H1 (cell line): ENCODE measurements at regions not wholly inside any gene's neighbourhood (a gene's known extent, or its start where the extent isn't known, plus 50 kb on each side); places are given as distances from the start of the nearest gene placed in this dataset.

ENCODE experiments used
- CTCF ChIA-PET: fragments of 300-600 bp; sonication (Branson Sonifier 250); formaldehyde crosslinking; loops from one replicate; lab custom pipeline; 2021; ENCODE audit not compliant: partially characterized antibody; lab: Charles Lee
- POLR2A ChIA-PET: fragments of 300-600 bp; sonication (Branson Sonifier 250); formaldehyde crosslinking; loops from one replicate; lab custom pipeline; 2021; ENCODE audit warnings: inconsistent platforms; ENCODE audit not compliant: partially characterized antibody; lab: Charles Lee
- DNase-seq, 2 experiments: peaks; one replicate each; pipeline versions ENCODE4 v3.0.0 to v3.0.0-alpha.2; 2010 to 2022; ENCODE audit warnings: low spot score in 2 of 2, low read depth in 1 of 2, mixed read lengths in 1 of 2
- FAIRE-seq: peaks from 2 replicates; lab custom pipeline; 2011; peaks lifted over from hg19 to GRCh38; lab: Jason Lieb, UNC
- H2AFZ ChIP-seq: 2 replicates; pipeline ENCODE4 v1.8.1; 2012; ENCODE audit warnings: low read length, inconsistent platforms
- H2AK5ac ChIP-seq: 2 replicates; pipeline ENCODE4 v1.6.1; 2013; ENCODE audit warnings: low read depth, low read length
- H2BK120ac ChIP-seq: replicated peaks from 2 replicates; pipeline ENCODE3; 2013; ENCODE audit warnings: low read depth, low read length, inconsistent platforms
- H2BK12ac ChIP-seq: 2 replicates; pipeline ENCODE4 v1.6.1; 2013; ENCODE audit warnings: low read depth, low read length
- H2BK15ac ChIP-seq: 2 replicates; pipeline ENCODE4 v1.6.1; 2013; ENCODE audit warnings: low read length
- H2BK20ac ChIP-seq: 2 replicates; pipeline ENCODE4 v1.6.1; 2013; ENCODE audit warnings: low read length
- H2BK5ac ChIP-seq: 2 replicates; pipeline ENCODE4 v1.6.1; 2013; ENCODE audit warnings: low read depth, low read length
- H3K14ac ChIP-seq: 2 replicates; pipeline ENCODE4 v1.6.1; 2013; ENCODE audit warnings: inconsistent platforms; ENCODE audit not compliant: insufficient read length
- H3K18ac ChIP-seq: 2 replicates; pipeline ENCODE4 v1.6.1; 2013; ENCODE audit warnings: low read length; ENCODE audit errors: extremely low read depth
- H3K23ac ChIP-seq: 2 replicates; pipeline ENCODE4 v1.6.1; 2013; ENCODE audit warnings: inconsistent platforms; ENCODE audit not compliant: insufficient read length
- H3K23me2 ChIP-seq: 2 replicates; pipeline ENCODE4 v1.6.1; 2013; ENCODE audit warnings: low read depth, low read length
- H3K27ac ChIP-seq: 2 replicates; pipeline ENCODE4 v1.6.1; 2011; ENCODE audit warnings: low read depth, low read length, inconsistent platforms
- H3K27me3 ChIP-seq, 4 experiments: replicated peaks in 1 of 4; 1 replicate in 1 of 4; 2 replicates in 3 of 4; pipeline versions ENCODE4 v1.6.1 to v1.8.1; 2011 to 2013; ENCODE audit warnings: low read length in 3 of 4, mild to moderate bottlenecking in 3 of 4, inconsistent platforms in 2 of 4, mixed read lengths in 2 of 4, moderate library complexity in 1 of 4; ENCODE audit not compliant: control insufficient read depth in 3 of 4, insufficient read depth in 3 of 4; ENCODE audit errors: extremely low read depth in 1 of 4
- H3K36me3 ChIP-seq, 4 experiments: 2 replicates each; pipeline versions ENCODE4 v1.6.1 to v1.8.1; 2011 to 2013; ENCODE audit warnings: mild to moderate bottlenecking in 4 of 4, low read length in 3 of 4, moderate library complexity in 2 of 4, control low read depth in 1 of 4, inconsistent platforms in 1 of 4; ENCODE audit not compliant: insufficient read depth in 4 of 4, control insufficient read depth in 2 of 4
- H3K4ac ChIP-seq: replicated peaks from 2 replicates; pipeline ENCODE3; 2013; ENCODE audit warnings: low read length, low read depth, mixed read lengths, inconsistent platforms; ENCODE audit not compliant: insufficient read length
- H3K4me1 ChIP-seq, 4 experiments: replicated peaks in 1 of 4; 1 replicate in 1 of 4; 2 replicates in 3 of 4; pipeline versions ENCODE4 v1.6.1 to v1.8.1; 2011 to 2013; ENCODE audit warnings: low read length in 3 of 4, inconsistent platforms in 2 of 4, mixed read lengths in 1 of 4; ENCODE audit not compliant: insufficient read depth in 4 of 4, control insufficient read depth in 3 of 4
- H3K4me2 ChIP-seq, 2 experiments: 2 replicates each; pipeline versions ENCODE4 v1.6.1 to v1.8.1; 2011 to 2013; ENCODE audit warnings: low read depth in 2 of 2, low read length in 2 of 2, control low read depth in 1 of 2, inconsistent platforms in 1 of 2, mild to moderate bottlenecking in 1 of 2; ENCODE audit not compliant: insufficient read depth in 1 of 2
- H3K4me3 ChIP-seq, 4 experiments: fragments of 200-600, 300-600 bp in 1 of 4; sonication (generic), shearing (Covaris generic), sonication (Bioruptor Twin) in 1 of 4; 2 replicates each; pipeline versions ENCODE4 v1.5.1 to v1.8.1; 2011 to 2016; ENCODE audit warnings: low read length in 4 of 4, low read depth in 3 of 4, control low read depth in 2 of 4, inconsistent platforms in 2 of 4, mild to moderate bottlenecking in 2 of 4, mixed read lengths in 1 of 4, moderate library complexity in 1 of 4; ENCODE audit not compliant: insufficient read depth in 2 of 4; ENCODE audit errors: extremely low read depth in 1 of 4
- H3K56ac ChIP-seq: replicated peaks from 2 replicates; pipeline ENCODE3; 2013; ENCODE audit warnings: low read depth, mild to moderate bottlenecking, mixed read lengths, low read length, inconsistent platforms; ENCODE audit not compliant: insufficient read length
- H3K79me1 ChIP-seq: 2 replicates; pipeline ENCODE4 v1.6.1; 2013; ENCODE audit warnings: low read depth, low read length, control low read depth
- H3K79me2 ChIP-seq, 2 experiments: 2 replicates each; pipeline versions ENCODE4 v1.6.1 to v1.8.1; 2012 to 2013; ENCODE audit warnings: low read length in 2 of 2, mild to moderate bottlenecking in 2 of 2, inconsistent platforms in 1 of 2; ENCODE audit not compliant: insufficient read depth in 2 of 2, control insufficient read depth in 1 of 2
- H3K9ac ChIP-seq, 4 experiments: replicated peaks in 1 of 4; 1 replicate in 1 of 4; 2 replicates in 3 of 4; pipeline versions ENCODE4 v1.6.1 to v1.8.1; 2011 to 2013; ENCODE audit warnings: low read depth in 3 of 4, low read length in 3 of 4, control low read depth in 2 of 4, mild to moderate bottlenecking in 2 of 4, moderate library complexity in 2 of 4, inconsistent platforms in 1 of 4; ENCODE audit errors: extremely low read depth in 1 of 4
- H3K9me3 ChIP-seq, 2 experiments: 2 replicates each; pipeline versions ENCODE4 v1.6.1 to v1.8.1; 2012 to 2013; ENCODE audit warnings: mild to moderate bottlenecking in 2 of 2, moderate library complexity in 2 of 2, control low read depth in 1 of 2, inconsistent platforms in 1 of 2, low read depth in 1 of 2, low read length in 1 of 2, mixed read lengths in 1 of 2; ENCODE audit not compliant: insufficient read depth in 2 of 2
- H4K20me1 ChIP-seq, 2 experiments: replicated peaks in 1 of 2; 2 replicates each; pipeline versions ENCODE3 to v1.8.1; 2011 to 2013; ENCODE audit warnings: inconsistent platforms in 2 of 2, low read length in 2 of 2, mild to moderate bottlenecking in 1 of 2; ENCODE audit not compliant: insufficient read depth in 2 of 2, control insufficient read depth in 1 of 2
- H4K5ac ChIP-seq: 2 replicates; pipeline ENCODE4 v1.6.1; 2013; ENCODE audit warnings: low read length, low read depth, mixed read lengths, inconsistent platforms; ENCODE audit not compliant: insufficient read length
- H4K8ac ChIP-seq: 2 replicates; pipeline ENCODE4 v1.8.0; 2013; ENCODE audit warnings: mild to moderate bottlenecking, moderate library complexity, low read length, inconsistent platforms; ENCODE audit not compliant: insufficient read depth; ENCODE audit errors: extremely low read depth
- H4K91ac ChIP-seq: replicated peaks from 2 replicates; pipeline ENCODE3; 2013; ENCODE audit warnings: low read length, mixed read lengths, inconsistent platforms; ENCODE audit not compliant: insufficient read length
- CREB1 ChIP-seq: IDR thresholded peaks from 2 replicates; pipeline ENCODE4 v1.6.1; 2012; ENCODE audit warnings: inconsistent platforms
- HDAC6 ChIP-seq: IDR thresholded peaks from one replicate; pipeline ENCODE4 v1.7.1; 2012; ENCODE audit warnings: low read depth, mild to moderate bottlenecking, inconsistent platforms, low read length, moderate library complexity
- JUN ChIP-seq: IDR thresholded peaks from 2 replicates; pipeline ENCODE4 v1.6.1; 2011; ENCODE audit warnings: low read depth, mild to moderate bottlenecking, improper control_type of control experiment, low read length
- MAFK ChIP-seq: IDR thresholded peaks from 2 replicates; pipeline ENCODE4 v1.6.1; 2012; ENCODE audit warnings: low read depth, mild to moderate bottlenecking, improper control_type of control experiment, low read length
- RBBP5 ChIP-seq: IDR thresholded peaks from 2 replicates; pipeline ENCODE4 v1.7.1; 2012; ENCODE audit warnings: low read depth, mild to moderate bottlenecking, inconsistent platforms, low read length, moderate library complexity, borderline replicate concordance
- RFX5 ChIP-seq: IDR thresholded peaks from 2 replicates; pipeline ENCODE4 v1.6.1; 2011; ENCODE audit warnings: low read depth, low read length, improper control_type of control experiment, borderline replicate concordance
- RNF2 ChIP-seq: fragments of 200-900, 300-1000 bp; sonication (generic); IDR thresholded peaks from 2 replicates; pipeline ENCODE4 v1.7.1; 2016; ENCODE audit warnings: borderline replicate concordance, low read depth, mild to moderate bottlenecking, antibody characterized with exemption, low read length; ENCODE audit not compliant: poor library complexity, severe bottlenecking; ENCODE audit errors: missing control alignments
- TBP ChIP-seq: IDR thresholded peaks from 2 replicates; pipeline ENCODE4 v1.6.1; 2011; ENCODE audit warnings: low read depth, low read length, improper control_type of control experiment
- USF2 ChIP-seq: IDR thresholded peaks from 2 replicates; pipeline ENCODE4 v1.6.1; 2011; ENCODE audit warnings: low read length, improper control_type of control experiment
- WGBS, 2 experiments: shearing (Covaris generic) in 1 of 2; methylation state at CpG; one replicate each; pipeline versions ENCODE4 v1.1.6 to v1.1.7; 2013 to 2015; ENCODE audit warnings: low lambda C conversion rate in 2 of 2, mixed read lengths in 2 of 2, inconsistent platforms in 1 of 2, low coverage in 1 of 2, missing lambda C conversion rate in 1 of 2; ENCODE audit not compliant: insufficient replicate concordance in 2 of 2, insufficient coverage in 1 of 2, insufficient read length in 1 of 2; ENCODE audit errors: extremely low coverage in 1 of 2, missing lambda C conversion rate in 1 of 2; 5-methylcytosine and 5-hydroxymethylcytosine counted together

DNA sequence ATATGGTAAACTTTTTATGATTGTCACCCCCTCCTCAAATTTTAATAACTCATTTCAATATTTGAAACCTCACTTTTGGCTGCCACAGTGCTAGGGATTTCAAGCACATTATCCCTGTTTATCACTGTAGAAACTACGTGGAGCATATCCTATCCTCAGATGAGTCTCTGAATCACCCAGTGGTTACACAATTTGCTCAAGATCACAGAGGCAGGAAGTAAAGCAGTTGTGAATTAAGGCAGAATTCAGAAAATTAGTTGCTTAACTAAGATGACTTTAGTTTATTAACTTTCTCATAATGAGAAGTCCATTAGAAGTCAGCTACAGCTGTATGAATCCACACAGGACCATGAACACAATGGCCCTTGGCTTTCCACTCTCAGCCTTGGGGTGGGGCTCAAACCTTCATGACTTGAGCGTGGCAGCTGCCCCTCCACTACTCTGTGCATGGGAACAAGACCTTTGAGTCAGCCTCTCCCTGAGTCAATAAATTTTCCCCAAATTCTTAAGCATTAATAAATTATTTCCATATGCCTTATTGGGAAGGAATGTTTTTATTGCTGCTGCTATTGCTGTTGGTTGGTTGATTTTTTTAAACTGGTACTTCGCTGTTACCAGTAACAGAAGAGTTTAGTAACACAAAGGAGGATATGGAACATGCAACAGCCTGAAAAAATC is 369.0 kb downstream of the CBLN2 start:
- Histone ChIP-seq H3K79me1 (no peaks in the 10 kb centered on the region), H3K4me3 (no peak overlapping the region), H3K18ac (no peak overlapping the region), H3K4ac (no peak overlapping the region), H3K14ac (no peak overlapping the region), H3K9me3 (peaks cover 44 to 62% of the 10 kb centered on the region in 2 experiments; a peak in 3 of 4 replicates), H3K4me2 (no peak overlapping the region), H4K91ac (no peak overlapping the region), H3K9ac (no peak overlapping the region), H3K56ac (no peak overlapping the region), H4K8ac (no peak overlapping the region), H3K23ac (no peak overlapping the region), H4K20me1 (no peaks in the 10 kb centered on the region), H2BK5ac (no peak overlapping the region), H3K4me1 (no peaks in the 10 kb centered on the region), H4K5ac (no peak overlapping the region), H2BK120ac (no peak overlapping the region), H2BK20ac (no peak overlapping the region)
- DNase-seq: no peak
- no peak for FAIRE-seq
- TF ChIP-seq MAFK (no peak), USF2 (no peak), TBP (no peak), RFX5 (no peak), RNF2 (no peak), HDAC6 (no peak), RBBP5 (no peak), CREB1 (no peak), JUN (no peak)
- TF ChIP-seq, all 59 proteins: peak for 0
- ChIA-PET CTCF (no interaction called here), POLR2A (no interaction called here)
- no peaks in the 10 kb centered on the region; the same call in 1 of the 2 replicates for H3K23me2 ChIP-seq
- no peak overlapping the region for H2BK12ac ChIP-seq
- no peak overlapping the region for H2AK5ac ChIP-seq
- H3K27ac ChIP-seq: no peak overlapping the region
- 74% methylated on average over 3 of the region's 3 CpGs; no CpG with 5 or more reads in 1 of the 2 experiments for WGBS, 2 experiments
- H2AFZ ChIP-seq: no peak overlapping the region
- H3K36me3 ChIP-seq: no peaks in the 10 kb centered on the region
- H2BK15ac ChIP-seq: no peak overlapping the region
- no peaks in the 10 kb centered on the region for H3K79me2 ChIP-seq
- no peaks in the 10 kb centered on the region for H3K27me3 ChIP-seq
